Skin epidermis (tissue), 12 donors: ENCODE measurements at regions not wholly inside any gene's neighbourhood (a gene's known extent, or its start where the extent isn't known, plus 50 kb on each side); places are given as distances from the start of the nearest gene placed in this dataset.
"Not testable (repeated sequence)": the region's sequence is repeated elsewhere in the genome, so short reads cannot be mapped to it uniquely, and the experiment has no call there.

Experiments
- H3K27ac ChIP-seq, 21 experiments: fragments of 200-600 bp; sonication (generic) in 11 of 21; one replicate each; pipeline ENCODE4 v1.5.0; 2020; ENCODE audit warnings: mild to moderate bottlenecking in 3 of 21, inconsistent platforms in 2 of 21, moderate library complexity in 2 of 21
- H3K4me3 ChIP-seq, 7 experiments: fragments of 200-600 bp; sonication (generic) in 2 of 7; one replicate each; pipeline ENCODE4 v1.5.0; 2020; ENCODE audit warnings: inconsistent platforms in 2 of 7, mild to moderate bottlenecking in 2 of 7, moderate library complexity in 1 of 7

DNA sequence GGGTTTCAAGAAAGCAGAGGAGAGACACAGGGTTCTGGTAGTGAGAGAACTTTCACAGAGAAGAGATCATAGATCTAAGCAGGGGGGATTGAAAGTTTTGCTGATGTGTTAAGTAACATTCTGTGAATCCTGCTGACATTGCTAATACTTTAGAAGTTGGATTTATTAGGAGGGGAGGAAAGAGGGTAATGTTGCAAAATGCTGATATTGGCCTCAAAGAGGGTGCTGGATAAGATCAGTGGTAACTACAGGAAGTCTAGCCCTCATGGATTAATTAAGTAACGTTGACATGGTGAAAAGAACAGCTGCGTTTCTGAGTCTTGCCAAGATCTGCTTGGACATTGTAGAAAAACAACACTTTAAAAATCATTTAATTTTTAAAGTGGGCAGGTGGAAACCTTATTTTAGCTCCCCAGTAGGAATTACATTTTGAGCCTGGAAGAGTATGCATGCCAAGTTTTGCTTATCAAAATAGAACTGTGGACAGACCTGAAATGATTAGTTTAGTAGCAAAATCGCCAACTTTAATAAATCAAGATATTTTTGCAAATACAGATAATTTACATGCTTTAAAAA lies 606.0 kb upstream of the HTR1E start:
- H3K4me3 ChIP-seq, result no peak overlapping the region
- no peak overlapping the region for H3K27ac ChIP-seq

DNA sequence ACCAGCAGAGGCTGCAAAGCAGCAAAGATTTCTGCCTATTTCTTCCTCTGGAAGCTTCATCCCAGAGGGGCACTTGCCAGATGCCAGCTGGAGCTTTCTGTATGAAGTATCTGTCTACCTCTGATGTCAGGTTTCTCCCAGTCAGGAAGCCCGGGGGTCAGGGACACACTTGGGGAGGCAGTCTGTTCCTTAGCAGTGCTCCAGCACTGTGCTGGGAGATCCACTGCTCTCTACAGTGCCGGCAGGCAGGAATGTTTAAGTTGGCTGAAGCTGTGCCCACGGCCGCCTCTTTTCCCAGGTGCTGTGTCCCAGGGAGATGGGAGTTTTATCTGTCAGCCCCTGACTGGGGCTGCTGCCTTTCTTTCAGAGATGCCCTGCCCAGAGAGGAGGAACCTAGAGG lies 631.1 kb upstream of the HTR1E start:
- no peak overlapping the region for H3K4me3 ChIP-seq
- no peak overlapping the region for H3K27ac ChIP-seq

- Histone ChIP-seq H3K27ac (no peak overlapping the region), H3K4me3 (no peak overlapping the region)
These were observed 643.2 kb upstream of the SYNCRIP start for GRCh38 chr6:86285876-86286275.

DNA sequence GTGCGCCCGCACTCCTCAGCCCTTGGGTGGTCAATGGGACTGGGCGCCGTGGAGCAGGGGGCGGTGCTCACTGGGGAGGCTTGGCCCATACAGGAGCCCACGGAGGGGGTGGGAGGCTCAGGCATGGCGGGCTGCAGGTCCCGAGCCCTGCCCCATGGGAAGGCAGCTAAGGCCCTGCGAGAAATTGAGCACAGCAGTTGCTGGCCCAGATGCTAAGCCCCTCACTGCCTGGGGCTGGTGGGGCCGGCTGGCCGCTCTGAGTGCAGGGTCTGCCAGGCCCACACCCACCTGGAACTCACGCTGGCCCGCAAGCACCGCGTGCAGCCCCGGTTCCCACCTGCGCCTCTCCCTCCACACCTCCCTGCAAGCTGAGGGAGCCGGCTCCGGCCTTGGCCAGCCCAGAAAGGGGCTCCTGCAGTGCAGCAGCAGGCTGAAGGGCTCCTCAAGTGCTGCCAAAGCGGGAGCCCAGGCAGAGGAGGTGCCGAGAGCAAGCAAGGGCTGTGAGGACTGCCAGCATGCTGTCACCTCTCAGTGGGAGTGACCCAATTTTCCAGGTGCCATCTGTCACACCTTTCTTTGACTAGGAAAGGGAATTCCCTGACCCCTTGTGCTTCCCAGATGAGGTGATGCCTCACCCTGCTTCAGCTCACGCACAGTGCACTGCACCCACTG lies 642.3 kb upstream of the SYNCRIP start:
- not testable (repeated sequence) for H3K27ac ChIP-seq, H3K4me3 ChIP-seq

- not testable (repeated sequence) for H3K4me3 ChIP-seq, H3K27ac ChIP-seq
These were observed 640.9 kb upstream of the SYNCRIP start for GRCh38 chr6:86283596-86283995.

- H3K27ac ChIP-seq, result no peak overlapping the region
- H3K4me3 ChIP-seq, result no peak overlapping the region
These were observed 633.4 kb upstream of the SYNCRIP start for GRCh38 chr6:86276056-86276455.

DNA sequence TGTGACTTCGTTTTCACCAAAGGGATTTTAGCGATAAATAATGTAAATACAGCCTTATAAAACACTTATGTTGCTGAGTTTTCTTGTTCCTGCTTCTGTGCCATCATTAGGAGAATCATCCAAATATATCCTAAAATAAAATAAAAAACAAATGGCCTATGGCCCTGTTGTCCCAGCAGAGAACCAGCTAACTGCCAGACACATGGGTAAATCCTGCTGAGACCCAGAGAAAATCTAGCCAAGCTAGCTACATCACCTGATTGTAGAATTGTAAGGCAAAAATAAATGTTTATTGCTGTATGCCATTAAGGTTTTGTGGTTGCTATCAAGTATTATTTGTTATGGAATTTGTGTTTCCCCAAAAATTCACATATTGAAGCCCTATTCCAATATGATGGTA lies 631.2 kb upstream of the SYNCRIP start:
- no peak overlapping the region for H3K27ac ChIP-seq
- no peak overlapping the region for H3K4me3 ChIP-seq

DNA sequence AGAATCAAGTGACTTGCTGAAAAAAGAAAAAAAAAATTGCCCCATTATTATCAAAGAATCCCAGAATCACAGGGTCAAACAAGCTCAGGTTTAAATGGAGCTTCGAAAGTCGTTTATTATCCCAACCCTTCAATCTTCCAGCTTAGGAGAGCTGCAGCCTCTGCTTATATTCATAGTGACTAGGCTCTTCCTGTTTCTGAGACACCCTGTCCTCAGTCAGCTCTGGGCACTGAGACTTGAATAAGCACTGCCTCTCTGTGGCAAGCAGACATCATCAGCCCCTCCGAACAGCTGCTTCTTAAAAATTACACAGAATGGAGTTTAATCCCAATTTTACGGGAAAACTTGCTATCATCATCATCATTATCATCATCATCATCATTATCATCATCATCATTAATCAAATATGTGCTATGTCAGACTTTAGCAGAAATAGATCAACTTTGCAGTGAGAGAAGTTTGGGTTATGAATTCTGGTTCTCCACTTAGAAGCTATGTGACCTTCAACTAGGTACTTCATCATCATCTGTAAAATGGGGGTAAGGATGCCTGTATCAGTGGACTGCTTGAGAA lies 614.0 kb upstream of the SYNCRIP start:
- H3K27ac ChIP-seq, result no peak overlapping the region
- H3K4me3 ChIP-seq, result no peak overlapping the region

DNA sequence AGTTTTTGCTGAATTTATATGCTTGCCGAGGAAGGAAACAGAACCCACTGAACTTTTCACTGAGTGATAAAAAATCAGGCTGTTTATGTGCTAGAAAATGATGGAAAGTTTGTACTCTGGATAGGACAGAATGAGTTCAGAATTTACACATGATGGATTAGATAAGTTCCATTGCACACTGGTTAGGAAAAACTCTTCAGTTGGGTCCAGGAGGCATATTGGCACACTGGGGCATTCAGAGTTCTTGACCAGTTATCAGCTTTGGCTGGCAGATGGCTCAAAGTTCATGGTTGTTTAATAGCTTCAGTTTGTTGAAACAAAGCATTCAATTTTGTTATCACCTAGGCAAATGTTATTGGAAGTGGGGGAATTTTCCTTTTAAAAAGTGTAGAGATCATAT lies 613.3 kb upstream of the SYNCRIP start:
- H3K27ac ChIP-seq, result no peak overlapping the region
- H3K4me3 ChIP-seq, result no peak overlapping the region

DNA sequence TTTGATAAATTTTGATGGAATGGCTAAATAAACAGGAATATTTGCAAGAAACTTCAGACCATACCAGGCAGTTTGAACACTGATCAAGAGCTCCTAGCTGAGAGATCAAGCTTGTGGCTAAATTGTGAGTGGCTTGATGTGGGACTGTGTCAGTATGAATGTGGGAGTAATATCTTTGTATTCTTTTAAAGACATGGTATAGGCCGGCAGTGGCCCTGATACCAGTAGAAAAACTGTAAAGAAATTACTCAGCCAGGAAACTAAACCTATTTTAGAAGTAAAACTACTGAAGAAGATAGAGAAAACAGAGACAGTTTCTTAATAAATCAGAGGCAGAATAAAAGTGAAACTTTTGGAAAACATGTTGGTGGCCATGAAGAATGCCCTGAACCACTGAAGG lies 608.4 kb upstream of the SYNCRIP start:
- no peak overlapping the region for H3K4me3 ChIP-seq
- no peak overlapping the region for H3K27ac ChIP-seq

DNA sequence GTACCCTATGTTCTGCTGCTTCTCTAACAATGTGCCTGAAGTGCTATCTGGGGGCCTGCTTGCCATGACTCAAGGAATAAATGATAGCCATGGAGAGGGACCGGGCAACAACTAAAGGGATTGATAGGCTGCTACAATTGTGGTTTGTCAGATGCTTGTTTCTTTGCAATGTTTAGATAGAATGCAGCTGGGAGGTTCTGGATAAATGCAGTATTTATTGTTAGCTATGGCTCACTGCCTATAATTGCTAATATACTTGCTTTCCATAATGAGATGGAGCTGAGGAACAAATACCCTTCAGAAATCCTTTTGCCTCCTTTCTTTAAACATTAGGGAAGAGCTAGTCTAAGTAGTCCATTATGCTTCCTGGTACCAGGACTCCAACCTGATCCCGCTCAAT lies 575.2 kb upstream of the SYNCRIP start:
- no peak overlapping the region for H3K27ac ChIP-seq
- H3K4me3 ChIP-seq, result no peak overlapping the region

DNA sequence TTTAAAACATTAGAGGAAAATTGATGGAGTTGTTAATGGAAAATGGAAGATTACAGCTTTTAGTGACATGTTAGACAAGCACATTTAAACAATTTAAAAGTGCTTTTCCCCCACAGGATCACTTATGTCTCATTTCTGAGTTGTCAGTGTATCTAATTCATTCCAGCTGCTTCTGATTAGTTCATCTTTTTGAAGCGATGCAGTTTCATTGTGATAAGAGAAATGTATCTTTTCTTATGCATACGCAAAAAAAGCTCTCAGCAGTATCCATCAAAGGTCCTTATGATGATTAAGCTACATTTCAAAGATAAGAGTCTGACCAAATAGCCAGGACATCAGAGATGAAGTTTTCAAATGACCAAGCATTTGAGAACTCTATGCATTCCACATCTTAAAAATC lies 572.6 kb upstream of the SYNCRIP start:
- H3K4me3 ChIP-seq, result no peak overlapping the region

DNA sequence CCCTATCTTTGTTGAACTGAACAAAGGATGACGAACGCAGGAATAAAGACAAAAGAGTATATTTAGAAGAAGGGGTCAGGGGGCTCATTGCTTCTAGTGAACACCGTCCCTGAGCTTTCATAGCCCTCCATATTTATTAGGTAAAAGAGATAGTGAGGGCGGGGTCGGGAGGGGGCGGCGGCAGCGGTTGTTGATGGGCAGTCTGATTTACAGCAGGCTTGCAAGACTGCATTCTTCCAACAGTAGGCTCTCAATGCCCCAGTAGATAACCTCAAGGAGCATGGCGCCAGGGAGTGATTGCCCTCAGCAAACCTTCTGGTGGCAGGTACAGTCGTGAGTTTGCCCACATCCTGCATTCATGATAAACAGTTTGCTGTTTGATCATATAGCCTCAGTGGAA lies 563.3 kb upstream of the SYNCRIP start:
- Histone ChIP-seq H3K4me3 (no peak overlapping the region), H3K27ac (no peak overlapping the region)

More for the DNA sequence above, 572.6 kb upstream of the SYNCRIP start:
- H3K27ac ChIP-seq, result no peak overlapping the region

DNA sequence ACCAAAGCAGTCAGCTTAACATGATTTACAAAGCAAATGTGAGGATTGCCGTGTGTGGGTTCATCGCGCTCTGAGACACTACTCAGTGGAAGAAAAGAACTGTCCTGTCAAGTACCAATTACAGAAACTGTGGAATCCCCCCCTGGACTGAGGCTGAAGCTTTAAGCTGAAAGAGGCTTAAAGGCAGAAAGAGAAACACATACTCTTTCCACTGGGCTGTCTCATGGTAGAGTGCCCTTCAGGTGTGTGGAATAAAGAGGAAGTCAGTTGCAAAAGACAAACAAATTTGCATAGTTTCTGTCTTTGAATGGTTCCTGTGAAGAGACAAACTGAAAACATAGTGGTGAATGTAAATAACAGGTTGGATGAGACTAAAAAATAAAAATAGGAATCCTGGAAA lies 560.4 kb upstream of the SYNCRIP start:
- Histone ChIP-seq H3K4me3 (no peak overlapping the region), H3K27ac (no peak overlapping the region)

GRCh38 chr6:86193821-86194220 lies 551.1 kb upstream of the SYNCRIP start:
- no peak overlapping the region for H3K27ac ChIP-seq
- H3K4me3 ChIP-seq, result no peak overlapping the region

DNA sequence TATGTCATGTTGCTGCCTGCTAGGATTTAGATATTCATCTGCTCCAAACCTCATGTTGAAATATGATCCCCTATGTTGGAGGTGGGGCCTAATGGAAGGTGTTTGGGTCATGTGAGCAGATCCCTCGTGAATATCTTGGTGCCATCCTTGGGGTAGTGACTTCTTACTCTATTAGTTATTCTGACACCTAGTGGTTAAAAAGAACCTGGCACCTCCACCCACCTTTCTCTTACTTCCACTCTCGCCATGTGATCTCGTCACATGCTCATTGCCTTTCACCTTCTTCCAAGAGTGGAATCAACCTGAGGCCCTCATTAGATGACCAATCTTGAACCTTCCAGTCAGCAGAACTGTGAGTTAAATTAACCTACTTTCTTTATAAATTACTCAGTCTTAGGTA lies 549.4 kb upstream of the SYNCRIP start:
- Histone ChIP-seq H3K27ac (no peak overlapping the region), H3K4me3 (no peak overlapping the region)

DNA sequence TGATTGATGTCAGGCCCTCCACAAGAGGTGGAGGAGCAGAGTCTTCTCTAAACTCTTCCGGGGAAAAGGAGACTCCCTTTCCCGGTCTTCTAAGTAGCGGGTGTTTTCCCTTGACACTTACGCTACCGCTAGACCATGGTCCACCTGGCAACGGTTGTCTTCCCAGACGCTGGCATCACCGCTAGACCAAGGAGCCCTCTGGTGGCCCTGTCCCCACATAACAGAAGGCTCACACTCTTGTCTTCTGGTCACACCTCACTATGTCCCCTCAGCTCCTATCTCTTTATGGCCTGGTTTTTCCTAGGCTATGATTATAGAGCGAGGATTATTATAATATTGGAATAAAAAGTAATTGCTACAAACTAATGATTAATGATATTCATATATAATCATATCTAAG lies 532.5 kb upstream of the SYNCRIP start:
- H3K27ac ChIP-seq, H3K4me3 ChIP-seq: not testable (repeated sequence)

GRCh38 chr6:86154852-86155251 lies 512.2 kb upstream of the SYNCRIP start:
- no peak overlapping the region for H3K4me3 ChIP-seq
- H3K27ac ChIP-seq, result no peak overlapping the region

- Histone ChIP-seq H3K4me3 (no peak overlapping the region), H3K27ac (no peak overlapping the region)
These were observed 510.8 kb upstream of the SYNCRIP start for GRCh38 chr6:86153521-86153920.

- Histone ChIP-seq H3K27ac (no peak overlapping the region), H3K4me3 (no peak overlapping the region)
These were observed 509.9 kb upstream of the SYNCRIP start for GRCh38 chr6:86152546-86152945.

DNA sequence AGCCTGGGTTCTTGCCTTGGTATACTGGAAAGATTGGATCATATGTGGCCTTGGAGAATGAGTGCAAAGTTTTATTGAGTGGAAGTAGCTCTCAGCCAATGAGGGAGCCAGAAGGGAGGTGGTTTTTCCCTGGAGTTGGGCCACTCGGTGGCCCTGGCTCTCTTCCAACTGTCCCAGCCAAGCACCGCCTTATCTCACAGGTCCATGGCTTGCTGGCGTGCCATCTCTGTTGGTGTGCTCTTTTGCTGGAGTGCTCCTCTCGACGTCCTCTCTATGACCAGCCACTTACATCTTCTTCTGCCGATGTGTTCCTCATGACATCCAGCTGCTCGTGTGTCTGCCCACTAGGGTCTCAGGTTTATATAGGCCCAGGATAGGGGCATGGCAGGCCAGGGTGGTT lies 505.9 kb upstream of the SYNCRIP start:
- Histone ChIP-seq H3K4me3 (no peak overlapping the region), H3K27ac (no peak overlapping the region)

DNA sequence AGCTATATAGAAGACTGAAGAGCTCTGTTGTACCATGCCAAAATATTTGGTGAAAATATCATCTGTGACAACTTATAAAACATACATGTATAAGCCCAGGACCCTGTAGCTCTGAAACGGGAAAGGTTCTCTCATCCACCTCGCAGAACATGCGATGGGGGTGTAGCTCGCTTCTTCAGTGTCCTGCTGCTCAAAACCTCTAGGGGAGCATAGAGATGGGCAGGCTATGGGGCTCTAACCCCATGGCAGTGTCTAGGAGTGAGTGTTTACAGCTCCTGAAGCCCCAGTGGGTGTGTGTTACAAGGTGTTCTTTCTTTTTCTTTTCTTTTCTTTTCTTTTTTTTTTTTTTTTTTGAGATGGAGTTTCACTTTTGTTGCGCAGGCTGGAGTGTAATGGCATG lies 505.2 kb upstream of the SYNCRIP start:
- H3K4me3 ChIP-seq, result no peak overlapping the region
- no peak overlapping the region for H3K27ac ChIP-seq
